ENCODE measurements at regions not wholly inside any gene's neighbourhood (a gene's known extent, or its start where the extent isn't known, plus 50 kb on each side); places are given as distances from the start of the nearest gene placed in this dataset.

DNA sequence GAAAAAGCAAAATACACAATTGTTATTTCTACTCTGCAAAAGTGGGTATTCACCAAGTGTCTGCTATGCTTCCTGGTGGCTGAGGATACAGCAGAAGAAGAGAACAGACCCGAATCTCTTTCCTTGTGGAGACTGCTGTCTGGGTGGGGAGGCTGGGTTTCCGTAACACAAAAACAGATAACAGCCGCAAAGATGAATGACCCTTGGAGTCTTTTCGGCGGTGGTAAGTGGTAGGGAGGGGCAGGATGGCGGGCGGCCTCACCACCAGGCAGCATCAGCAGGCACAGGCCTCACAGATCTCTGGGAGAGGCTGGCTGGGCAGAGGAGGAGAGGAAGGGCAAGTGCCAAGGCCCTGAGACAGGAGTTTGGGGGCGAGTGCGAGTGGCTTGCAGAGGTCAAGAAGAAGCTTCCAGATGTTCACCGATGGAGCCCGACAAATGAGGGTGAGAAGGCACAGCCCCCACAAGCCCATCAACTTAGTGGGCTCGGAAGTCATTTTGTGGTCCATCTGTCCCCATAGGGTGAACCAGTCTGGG lies 164.2 kb downstream of the RHOU start:
- no peak for DNase-seq

DNA sequence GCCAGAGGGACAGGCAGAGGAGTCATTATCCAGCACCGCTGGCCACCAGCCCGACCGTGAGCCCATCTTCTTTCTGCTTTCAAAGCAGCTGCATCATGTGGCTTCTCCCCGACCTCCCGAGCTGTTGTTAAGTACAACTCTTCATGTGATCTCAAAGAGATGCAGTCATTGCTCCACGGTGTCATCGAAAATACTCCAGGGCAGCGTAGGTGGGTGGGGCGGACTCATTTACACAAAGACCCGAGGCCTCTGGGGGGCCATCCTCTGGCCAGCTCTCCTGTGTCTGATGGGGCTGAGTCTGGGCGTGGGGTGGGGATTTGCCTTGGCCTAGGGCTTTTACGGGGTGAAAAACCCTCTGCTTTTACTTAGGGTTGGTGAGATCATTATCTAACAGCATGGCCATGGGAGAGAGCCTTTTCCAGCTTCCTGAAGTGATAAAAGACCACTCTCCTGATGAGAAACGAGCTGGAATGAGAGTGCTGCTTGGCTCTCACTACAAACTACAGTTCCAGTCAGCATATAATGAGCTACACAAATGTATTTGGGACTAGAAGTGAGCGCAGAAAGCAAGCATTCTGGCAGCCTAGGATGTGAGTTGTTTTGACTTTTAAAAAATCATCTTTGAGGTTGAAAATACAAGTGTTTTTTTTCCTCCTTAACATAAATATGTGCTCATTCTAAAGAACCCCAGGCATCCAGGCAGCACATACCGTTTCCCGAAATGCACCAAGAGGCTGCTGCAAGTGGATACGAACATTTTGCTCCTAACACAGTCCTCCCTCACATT lies 165.0 kb downstream of the RHOU start:
- no peak for DNase-seq

DNA sequence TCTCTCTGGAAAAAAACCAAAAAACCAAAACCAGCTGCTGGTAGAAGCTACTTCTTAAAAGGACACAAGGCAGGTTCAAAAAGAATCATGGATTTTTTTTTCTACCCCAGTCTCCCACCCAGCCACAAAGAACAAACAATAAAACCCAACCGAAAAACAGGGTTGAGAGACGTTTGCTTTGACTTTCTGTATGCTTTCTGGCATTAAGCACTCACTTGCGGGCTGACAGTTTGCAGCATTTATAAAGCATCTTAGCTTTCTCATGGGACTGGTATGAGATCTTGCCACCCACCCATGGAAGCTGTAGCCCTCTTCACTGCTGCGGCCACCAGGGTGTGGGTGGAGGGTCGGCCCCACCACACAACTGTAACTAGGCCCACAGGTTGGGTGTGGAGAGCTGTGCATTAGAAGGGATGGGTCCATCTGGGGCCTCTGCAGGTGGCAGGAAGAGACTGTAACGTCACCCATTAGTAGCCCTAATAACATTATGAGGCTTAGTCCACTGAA lies 165.7 kb downstream of the RHOU start:
- DNase-seq: no peak

DNA sequence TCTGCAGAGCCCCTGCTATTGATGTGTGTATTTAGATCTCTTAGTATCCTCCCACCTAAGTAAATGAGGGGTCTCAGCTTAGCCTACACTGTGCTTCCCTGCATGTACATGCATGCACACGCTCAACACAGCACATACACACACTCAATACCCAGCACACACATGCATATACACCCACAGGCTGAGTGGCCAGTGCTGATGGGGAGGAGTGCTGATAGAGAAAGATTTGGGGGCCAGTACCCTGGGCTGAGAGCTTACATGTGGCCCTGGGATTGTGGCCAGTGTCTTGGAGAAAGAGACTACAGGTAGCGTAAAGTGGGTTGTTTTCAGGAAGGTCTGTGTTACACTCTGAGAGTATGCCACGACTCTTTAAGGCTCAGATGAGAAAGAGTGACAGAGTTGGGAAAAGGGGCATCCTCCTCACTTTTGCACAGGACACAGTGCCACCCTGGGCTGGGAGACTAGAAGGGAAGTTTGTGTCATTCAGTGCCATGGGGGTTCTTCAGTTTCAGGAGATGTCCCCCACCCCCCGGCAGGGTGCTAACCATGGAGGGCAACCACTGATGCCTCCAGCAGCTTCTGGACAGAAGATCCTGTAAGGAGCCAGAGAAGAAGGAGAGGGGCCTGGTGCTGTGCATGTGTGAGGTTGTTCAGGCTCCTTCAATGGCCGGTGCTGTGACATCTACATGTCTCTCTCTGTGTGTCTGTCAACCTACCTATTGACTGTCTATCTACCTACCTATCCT lies 166.8 kb downstream of the RHOU start:
- DNase-seq: no peak

DNA sequence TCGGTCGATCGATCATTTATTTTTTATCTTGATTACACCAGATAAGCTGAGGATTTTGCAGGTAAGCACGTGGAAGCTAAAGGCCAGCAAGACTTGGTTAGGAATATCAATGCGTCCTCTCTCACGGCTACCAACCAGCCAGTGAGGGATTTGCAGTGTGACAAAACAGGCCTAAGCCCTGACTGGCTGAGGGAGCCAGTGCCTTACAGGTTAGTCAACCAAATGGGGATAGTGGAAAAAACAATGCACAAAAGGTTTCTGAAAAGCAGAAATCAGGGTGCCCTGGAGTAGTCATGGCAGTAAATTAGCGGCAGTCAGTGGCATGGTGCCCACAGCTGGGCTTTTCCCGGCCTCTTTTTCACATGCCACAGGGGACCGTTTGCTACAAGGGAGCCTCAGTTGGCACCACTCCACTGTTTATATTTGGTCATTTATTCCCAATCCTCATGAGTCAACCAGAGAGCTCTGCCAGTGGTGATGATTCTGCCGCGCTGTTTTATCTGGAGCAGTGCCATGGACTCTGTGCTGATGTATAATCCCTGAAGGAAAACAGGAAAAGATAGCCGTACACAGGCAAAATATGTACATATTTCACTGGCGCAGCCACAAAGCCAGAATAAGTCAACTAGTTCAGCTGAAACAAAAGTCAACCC lies 167.6 kb downstream of the RHOU start:
- no peak for DNase-seq

DNA sequence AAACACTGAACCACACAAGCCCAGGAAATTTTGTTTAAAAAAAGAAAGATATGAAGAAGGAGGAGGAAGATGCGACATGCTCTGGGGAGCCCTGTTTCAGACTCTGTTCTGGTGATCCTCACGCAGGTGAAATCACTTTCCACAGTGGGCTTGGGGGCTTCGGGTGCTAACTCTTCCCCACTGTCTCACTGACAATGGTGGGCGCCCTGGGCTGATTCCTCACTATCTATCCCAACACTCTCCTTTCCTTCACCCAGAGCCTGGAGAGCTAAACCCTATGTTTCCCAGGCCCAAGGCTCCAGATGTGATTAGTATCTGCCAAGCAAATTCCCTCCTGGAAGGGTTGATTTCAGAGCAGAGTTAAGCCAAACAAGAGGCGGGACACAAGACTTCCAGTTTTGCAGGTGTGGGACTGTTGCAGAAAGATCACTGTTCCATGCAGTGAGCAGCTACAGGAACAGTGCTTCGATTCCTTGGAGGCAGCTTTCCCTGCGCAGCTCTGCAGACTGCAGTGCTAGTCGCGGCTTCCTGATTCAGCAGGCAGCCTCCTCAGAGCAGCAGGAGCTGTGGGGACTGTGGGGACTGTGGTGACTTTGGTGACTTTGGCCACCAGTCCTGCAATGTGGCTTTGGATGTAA lies 168.3 kb downstream of the RHOU start:
- DNase-seq: no peak

DNA sequence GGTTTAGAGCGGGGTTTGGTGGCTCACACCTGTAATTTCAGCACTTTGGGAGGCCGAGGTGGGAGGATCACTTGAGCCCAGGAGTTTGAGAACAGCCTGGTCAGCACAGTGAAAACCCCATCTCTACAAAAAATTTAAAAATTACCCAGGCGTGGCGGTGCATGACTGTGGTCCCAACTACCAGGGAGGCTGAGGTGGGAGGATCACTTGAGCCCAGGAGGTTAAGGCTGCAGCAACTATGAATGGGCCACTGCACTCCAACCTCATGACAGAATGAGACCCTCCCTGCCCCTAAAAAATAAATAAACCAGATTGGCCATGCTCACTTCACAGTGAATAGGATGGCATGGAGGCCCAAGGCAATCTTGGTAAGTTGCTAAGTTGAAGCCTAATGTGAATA lies 168.9 kb downstream of the RHOU start:
- DNase-seq: no peak

DNA sequence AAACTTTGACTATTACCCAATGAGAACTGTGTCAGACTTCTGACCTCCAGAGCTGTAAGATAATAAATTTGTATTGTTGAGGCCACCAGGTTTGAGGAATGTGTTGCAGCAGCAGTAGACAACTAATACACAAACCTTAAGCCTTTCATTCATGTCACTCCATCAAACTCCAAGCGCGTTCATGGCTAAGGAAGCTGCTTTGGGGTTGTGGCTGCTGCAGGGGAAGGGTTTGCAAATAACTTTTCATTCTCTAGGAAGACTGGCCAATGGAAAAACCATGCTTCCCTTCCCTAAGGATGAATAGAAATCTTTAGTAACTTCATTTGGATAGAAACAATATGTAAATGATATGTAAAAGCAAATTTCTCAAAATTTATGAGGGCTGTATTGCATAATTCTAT lies 170.4 kb downstream of the RHOU start:
- no peak for DNase-seq

DNA sequence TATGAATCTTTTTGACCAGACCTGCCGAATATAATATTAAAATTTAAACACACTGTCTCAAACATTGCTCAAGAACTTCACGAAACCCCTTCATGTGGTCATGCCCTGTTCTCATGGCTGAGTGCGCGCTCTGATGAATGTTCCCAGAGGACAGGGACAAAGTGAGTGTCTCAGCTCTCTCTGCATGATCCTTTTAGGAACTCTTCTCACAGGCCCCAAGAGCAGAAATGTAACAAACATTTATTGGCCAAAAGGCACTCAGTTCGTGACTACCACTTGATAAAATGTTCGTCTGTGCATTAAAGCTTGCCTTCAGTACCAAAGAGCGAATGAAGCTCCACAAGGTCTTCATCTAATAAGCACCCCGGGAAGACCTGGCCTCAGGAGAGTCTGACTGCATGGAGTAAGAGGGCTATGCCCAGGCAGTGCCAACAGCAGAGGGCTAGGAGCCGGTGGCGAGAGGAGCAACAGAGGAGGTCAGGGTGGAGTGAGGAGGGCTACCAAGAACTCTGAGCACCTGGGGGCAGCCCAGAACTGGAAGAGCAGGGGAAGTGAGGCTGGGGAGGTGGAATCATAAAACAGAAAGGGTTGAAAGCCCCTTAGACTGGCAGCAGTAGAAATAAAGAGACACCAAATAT lies 171.1 kb downstream of the RHOU start:
- DNase-seq: no peak

DNA sequence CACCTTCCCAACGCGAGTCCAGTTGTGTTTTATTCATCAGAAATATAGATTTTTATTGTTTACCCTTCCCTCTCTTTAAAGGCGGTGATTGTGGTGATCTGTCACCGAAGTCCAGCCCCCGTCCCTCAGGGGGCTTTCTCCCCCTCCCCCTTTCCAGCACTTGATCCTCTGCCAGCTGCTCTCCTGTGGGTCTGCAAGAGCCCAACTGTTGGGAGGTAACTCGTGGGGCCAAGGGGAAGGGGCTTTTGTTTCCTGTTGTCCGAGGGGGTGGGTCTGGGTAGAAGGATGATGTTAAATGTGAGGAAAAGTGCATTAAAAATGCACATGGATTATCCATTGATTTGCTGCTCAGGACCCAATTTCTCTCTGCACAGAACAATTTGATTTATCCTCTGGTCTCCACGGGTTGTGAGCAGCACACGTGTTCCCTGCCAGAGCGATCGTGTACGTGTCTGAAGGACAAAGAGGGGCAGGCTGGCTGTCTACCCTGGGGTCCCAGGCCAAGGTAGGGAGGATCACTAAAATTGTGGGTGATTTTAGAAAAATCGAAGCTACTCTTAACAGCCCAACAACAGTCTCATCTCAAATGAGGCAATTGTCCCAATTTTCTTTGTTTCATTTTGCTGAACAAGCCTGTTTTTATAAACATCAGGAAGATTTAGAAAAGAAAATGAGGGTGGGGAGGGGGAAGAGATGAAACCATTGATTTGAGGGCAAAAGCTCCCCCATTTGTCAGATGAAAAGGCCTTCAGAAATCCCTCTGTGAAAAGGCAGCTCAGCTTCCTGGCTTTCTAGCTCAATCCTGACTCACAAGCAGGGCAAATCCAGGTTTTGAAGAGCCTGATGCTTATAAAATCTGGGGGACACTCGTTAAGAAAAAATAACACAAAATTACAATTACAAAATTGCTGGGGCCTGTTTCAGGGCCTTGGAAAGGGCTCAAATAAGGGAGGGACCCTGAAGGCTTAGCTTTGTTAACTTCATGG lies 176.2 kb downstream of the RHOU start:
- DNase-seq: no peak

DNA sequence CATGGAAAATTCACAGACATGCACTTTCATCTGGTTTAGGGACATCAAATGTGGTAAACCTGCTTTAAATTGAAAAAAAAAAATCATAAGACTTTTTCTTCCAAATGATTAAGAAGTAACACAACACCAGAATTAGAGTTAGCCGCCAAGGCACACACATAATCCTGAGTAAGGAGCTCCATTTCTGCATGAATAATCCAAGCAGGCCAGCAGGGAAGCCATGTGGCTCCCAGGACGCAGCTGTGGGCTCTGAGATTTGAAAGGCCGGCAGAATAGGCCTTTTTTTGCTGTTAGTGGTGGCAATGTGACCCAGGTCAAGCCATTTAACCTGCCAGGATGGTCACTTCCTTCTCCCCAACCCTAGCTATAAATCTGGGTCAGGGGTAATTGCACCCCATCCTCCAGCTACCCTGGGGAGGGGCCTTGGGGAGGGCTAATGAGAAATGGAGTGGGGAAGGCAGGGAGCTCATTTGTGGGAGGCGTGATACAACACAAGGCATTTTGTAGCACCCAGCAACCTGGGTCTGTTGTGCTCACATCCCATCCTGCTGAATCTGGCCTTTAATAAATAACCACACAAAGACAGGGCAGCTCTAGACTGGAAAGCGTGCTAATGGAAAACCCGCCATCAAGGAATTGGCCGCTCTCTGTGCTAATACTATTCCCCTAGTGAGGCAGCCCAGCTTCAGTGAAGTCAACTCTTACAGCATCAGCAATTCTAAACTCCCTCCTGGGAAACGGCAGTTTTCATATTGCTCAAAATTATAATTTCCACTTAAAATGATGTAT lies 178.5 kb downstream of the RHOU start:
- no peak for DNase-seq

DNA sequence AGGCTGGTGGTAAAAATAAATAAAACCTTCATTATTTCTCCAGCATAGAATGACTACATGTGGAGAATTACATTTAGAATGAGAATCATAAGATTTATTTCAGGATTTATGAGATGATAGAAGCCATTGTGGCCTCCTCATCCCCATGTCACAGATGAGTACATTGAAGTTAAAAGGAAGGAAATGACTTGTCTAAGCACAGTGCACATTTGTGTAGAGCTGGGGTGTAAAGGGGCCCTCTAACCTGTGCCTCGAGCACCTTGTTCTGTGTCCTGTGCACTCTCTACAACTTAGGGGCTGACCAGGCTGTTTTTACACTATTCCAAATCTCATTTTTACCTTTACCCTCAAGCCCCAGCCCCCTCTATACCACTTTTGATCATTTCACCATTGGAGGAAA lies 179.4 kb downstream of the RHOU start:
- no peak for DNase-seq

DNA sequence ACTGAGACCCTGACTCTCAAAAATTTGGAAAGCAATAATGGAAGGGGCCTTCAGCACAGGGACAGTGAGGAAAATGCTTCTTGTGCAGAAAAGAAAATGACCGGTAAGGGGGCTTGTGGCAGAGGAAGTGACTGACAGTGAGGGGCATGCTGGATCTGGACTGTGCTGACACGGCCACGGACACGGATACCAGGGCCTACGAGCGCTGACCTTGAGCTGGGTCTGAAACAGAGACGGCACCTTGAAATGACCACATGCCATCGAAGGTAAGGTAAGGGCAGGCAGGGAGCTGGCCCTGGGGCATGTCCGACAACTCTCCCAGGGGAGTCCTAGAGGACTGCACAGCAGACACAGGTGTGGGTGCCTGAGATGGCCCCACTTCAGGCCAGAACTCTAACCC lies 182.1 kb downstream of the RHOU start:
- no peak for DNase-seq

DNA sequence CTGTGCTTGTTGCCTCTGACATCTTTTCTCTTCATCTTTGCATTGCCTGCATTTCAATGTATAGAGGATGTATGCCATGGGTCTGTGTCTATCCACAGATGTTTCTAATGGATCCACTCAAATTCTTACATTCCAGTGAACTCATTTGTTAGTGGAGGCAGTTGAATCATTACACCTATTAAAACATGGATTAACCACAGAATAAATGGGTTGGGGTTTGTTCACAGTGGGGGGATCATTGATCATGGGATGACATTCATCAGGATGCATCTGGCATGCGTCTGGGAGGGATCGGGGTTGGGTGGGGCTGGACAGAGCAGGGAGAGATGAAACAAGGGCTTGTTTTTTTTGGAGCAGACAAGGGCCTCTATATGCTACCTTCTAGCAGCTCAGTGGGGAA lies 182.5 kb downstream of the RHOU start:
- DNase-seq: no peak

DNA sequence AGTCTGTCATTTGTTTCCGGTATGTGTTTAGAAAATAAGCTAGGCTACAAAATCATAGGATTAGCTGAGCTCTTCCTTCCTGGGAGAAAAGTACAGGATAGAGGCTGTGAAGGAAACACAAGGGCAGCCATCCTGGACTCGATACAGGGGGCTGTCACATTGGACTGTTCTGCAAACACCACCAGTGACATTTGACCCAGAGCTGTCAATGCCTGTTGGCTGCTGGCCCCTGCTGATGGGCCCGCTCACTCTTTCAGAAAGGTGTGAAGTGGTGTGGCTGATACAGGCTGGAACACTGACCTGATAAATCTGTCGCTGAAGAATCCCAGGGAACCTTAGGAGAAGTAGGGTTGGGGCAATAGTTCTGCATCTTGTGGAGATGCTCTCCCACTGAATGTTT lies 183.1 kb downstream of the RHOU start:
- no peak for DNase-seq

DNA sequence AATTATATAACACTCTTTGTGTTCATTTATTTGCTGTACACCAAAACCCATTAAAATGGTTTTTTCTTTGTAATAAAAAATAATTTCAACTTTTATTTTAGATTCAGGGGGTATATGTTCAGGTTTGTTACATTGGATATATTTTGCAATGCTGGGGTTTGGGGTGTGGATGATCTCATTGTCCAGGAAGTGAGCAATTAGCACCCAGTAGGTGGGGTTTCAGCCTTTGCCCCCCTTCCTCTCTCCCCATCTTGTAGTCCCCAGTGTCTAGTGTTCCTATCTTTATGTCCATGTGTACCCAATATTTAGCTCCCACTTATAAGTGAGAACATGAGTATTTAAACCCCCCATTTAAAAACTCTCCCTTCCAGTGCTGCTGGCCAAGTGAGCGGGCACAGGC lies 184.6 kb downstream of the RHOU start:
- no peak for DNase-seq

DNA sequence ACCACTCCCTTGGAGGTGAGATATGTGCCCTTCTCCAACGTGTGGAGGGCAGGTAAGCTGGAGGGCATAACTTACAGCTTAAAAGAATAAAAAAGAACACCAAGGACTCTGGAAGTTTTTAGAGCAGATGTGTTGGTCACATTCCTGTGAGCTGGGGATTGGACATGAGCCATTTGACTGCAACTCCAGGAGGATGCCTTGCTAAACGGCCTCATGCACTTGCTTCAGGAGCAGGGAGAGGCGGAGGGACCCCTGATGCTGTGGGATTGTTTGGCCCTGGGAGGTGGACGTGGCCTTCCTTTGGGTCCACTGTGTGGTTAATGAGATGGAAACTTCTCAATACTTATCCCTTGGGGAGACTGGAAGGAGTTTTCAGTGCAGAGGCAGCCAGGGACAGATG lies 185.6 kb downstream of the RHOU start:
- DNase-seq: no peak

DNA sequence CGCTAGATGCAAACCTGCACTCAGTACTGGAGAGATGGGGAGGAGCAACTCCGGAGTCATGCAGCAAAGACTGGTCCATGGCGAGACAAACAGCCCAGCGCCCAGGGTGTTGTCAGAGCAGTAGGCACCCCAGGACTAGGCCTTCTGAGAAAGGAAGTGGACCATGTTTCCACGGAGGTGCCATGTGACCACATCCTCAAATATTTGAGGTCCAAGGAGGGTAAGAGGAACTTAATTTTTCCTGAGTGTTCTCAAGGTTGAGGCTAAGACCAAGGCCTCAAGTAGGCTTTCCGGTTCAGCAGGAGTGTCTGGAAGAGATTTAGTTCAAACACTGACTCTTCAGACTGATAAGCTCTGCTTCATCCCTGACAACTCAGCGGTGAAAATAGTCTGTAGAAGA lies 186.2 kb downstream of the RHOU start:
- no peak for DNase-seq

DNA sequence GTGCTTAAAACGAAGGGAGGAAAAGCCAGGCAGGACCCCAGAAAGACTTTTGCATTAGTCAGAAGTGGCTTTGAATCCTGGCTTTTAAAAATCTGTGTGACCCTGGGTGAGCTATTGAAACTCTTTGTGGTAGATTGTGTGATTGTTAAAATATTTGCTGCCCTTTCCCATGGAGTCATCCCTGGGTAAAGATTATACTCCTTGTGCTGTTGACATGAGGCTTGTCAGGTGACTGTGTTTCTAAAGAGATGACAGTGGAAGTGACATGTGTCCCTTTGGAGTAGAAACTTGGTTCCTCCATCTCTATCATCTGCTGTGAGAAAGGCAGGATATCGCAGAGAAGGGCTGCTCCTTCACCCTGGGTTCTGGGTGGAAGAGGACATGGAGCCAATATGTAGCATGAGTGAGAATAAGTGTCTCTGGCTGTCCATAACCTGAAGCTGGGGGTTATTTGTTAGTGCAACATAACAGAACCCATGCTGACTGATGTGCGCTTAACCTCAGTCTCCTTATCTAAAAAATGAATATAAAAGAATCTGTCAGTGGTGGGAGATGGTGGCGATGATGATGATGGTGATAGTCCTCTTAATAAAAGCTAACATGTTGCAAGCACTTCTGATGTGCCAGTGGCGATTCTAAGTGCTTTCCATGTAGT lies 187.6 kb downstream of the RHOU start:
- no peak for DNase-seq
